Uterus (tissue), 3 donors: ENCODE measurements at regions not wholly inside any gene's neighbourhood (a gene's known extent, or its start where the extent isn't known, plus 50 kb on each side); places are given as distances from the start of the nearest gene placed in this dataset.

Source experiments
- DNase-seq, 2 donors: peaks; one replicate each; pipeline ENCODE4 v3.0.0-alpha.2; 2019 to 2020
- H3K27ac ChIP-seq, 2 donors: fragments of 200-600 bp; sonication (generic); 1 replicate in 1 of 2; 2 replicates in 1 of 2; pipeline ENCODE4 v1.5.1; 2016 to 2018
- H3K27me3 ChIP-seq, 2 donors: fragments of 200-600 bp; sonication (generic); one replicate each; pipeline ENCODE4 v1.5.1; 2018 to 2019; ENCODE audit warnings: control low read depth in 1 of 2
- H3K36me3 ChIP-seq, 2 donors: fragments of 200-600 bp; sonication (generic); one replicate each; pipeline ENCODE4 v1.5.1; 2019; ENCODE audit warnings: control low read depth in 1 of 2
- H3K4me1 ChIP-seq, 2 donors: fragments of 200-600 bp; sonication (generic); one replicate each; pipeline ENCODE4 v1.5.1; 2018 to 2019; ENCODE audit warnings: control low read depth in 1 of 2
- H3K4me3 ChIP-seq, 2 donors: fragments of 200-600 bp; sonication (generic); 1 replicate in 1 of 2; 2 replicates in 1 of 2; pipeline ENCODE4 v1.5.1; 2018 to 2019; ENCODE audit warnings: mild to moderate bottlenecking in 1 of 2
- H3K9me3 ChIP-seq, 2 donors: fragments of 200-600 bp; sonication (generic); one replicate each; pipeline ENCODE4 v1.5.1; 2019; ENCODE audit warnings: control low read depth in 1 of 2
- CTCF ChIP-seq, 4 experiments: fragments of 200-600 bp in 2 of 4; fragments of 450-650 bp in 2 of 4; sonication (generic) in 2 of 4; IDR thresholded peaks; one replicate each; pipeline ENCODE4 v1.5.1; 2016 to 2019; ENCODE audit warnings: antibody characterized with exemption in 4 of 4, mild to moderate bottlenecking in 2 of 4, moderate library complexity in 1 of 4
- POLR2A ChIP-seq, 2 donors: fragments of 450-650 bp; IDR thresholded peaks; one replicate each; pipeline ENCODE4 v1.6.1; 2016; ENCODE audit warnings: antibody characterized with exemption in 2 of 2, mild to moderate bottlenecking in 1 of 2, moderate library complexity in 1 of 2
- intact Hi-C: fragments of 100-400 bp; cut with DNase I; formaldehyde crosslinking; loops from one replicate; pipeline ENCODE4 v1.15.1; 2023; ENCODE audit warnings: low total_unique reads
- donor health status: DM: yes; HTN: yes; CAD: no.

- intact Hi-C loops: no loop called here
- TF ChIP-seq POLR2A (IDR thresholded peaks at IDR 0.05): no peak
- TF ChIP-seq CTCF (IDR thresholded peaks at IDR 0.05): no peak
- no peak overlapping the region for H3K4me3 ChIP-seq
These were observed 686.8 kb upstream of the PIK3C3 start for GRCh38 chr18:41268271-41268670.

GRCh38 chr18:41266616-41267015 lies 688.4 kb upstream of the PIK3C3 start:
- Histone ChIP-seq H3K4me3 (no peak overlapping the region), H3K4me1 (no peaks in the 10 kb centered on the region), H3K36me3 (no peaks in the 10 kb centered on the region), H3K9me3 (no peaks in the 10 kb centered on the region), H3K27me3 (no peaks in the 10 kb centered on the region), H3K27ac (no peak overlapping the region)
- intact Hi-C loops: no loop called here
- no peak for DNase-seq
- no peak for TF ChIP-seq POLR2A (IDR thresholded peaks at IDR 0.05)
- no peak for TF ChIP-seq CTCF (IDR thresholded peaks at IDR 0.05)

More at GRCh38 chr18:41268271-41268670, 686.8 kb upstream of the PIK3C3 start:
- Histone ChIP-seq H3K27me3 (no peaks in the 10 kb centered on the region), H3K4me1 (no peaks in the 10 kb centered on the region), H3K9me3 (no peaks in the 10 kb centered on the region), H3K27ac (no peak overlapping the region), H3K36me3 (no peaks in the 10 kb centered on the region)
- DNase-seq: no peak

GRCh38 chr18:41266204-41266603 lies 688.8 kb upstream of the PIK3C3 start:
- H3K9me3 ChIP-seq: no peaks in the 10 kb centered on the region
- H3K4me3 ChIP-seq: no peak overlapping the region
- H3K4me1 ChIP-seq: no peaks in the 10 kb centered on the region
- TF ChIP-seq CTCF (IDR thresholded peaks at IDR 0.05) (no peak), POLR2A (IDR thresholded peaks at IDR 0.05) (no peak)
- H3K36me3 ChIP-seq: no peaks in the 10 kb centered on the region
- intact Hi-C loops: no loop called here
- no peaks in the 10 kb centered on the region for H3K27me3 ChIP-seq
- H3K27ac ChIP-seq: no peak overlapping the region
- no peak for DNase-seq

- TF ChIP-seq POLR2A (IDR thresholded peaks at IDR 0.05) (no peak), CTCF (IDR thresholded peaks at IDR 0.05) (no peak)
- H3K4me1 ChIP-seq: no peaks in the 10 kb centered on the region
- no peak overlapping the region for H3K27ac ChIP-seq
- DNase-seq: no peak
- no peaks in the 10 kb centered on the region for H3K27me3 ChIP-seq
- intact Hi-C loops: no loop called here
- H3K36me3 ChIP-seq: no peaks in the 10 kb centered on the region
- H3K4me3 ChIP-seq: no peak overlapping the region
- no peaks in the 10 kb centered on the region for H3K9me3 ChIP-seq
These were observed 690.0 kb upstream of the PIK3C3 start for GRCh38 chr18:41265047-41265446.

- H3K4me1 ChIP-seq: no peaks in the 10 kb centered on the region
- DNase-seq: no peak
- intact Hi-C loops: no loop called here
- H3K27ac ChIP-seq: no peak overlapping the region
- no peak overlapping the region for H3K4me3 ChIP-seq
- H3K27me3 ChIP-seq: no peaks in the 10 kb centered on the region
- H3K9me3 ChIP-seq: no peaks in the 10 kb centered on the region
- TF ChIP-seq POLR2A (IDR thresholded peaks at IDR 0.05) (no peak), CTCF (IDR thresholded peaks at IDR 0.05) (no peak)
- H3K36me3 ChIP-seq: no peaks in the 10 kb centered on the region
These were observed 691.1 kb upstream of the PIK3C3 start for GRCh38 chr18:41263956-41264355.
